IPS-18a (cell line): ENCODE measurements at regions not wholly inside any gene's neighbourhood (a gene's known extent, or its start where the extent isn't known, plus 50 kb on each side); places are given as distances from the start of the nearest gene placed in this dataset.

Source experiments
- H3K27ac ChIP-seq: one replicate; pipeline ENCODE4 v1.5.1; 2013; ENCODE audit warnings: low read length
- H3K27me3 ChIP-seq: one replicate; pipeline ENCODE4 v1.6.1; 2013; ENCODE audit warnings: mild to moderate bottlenecking, low read length; ENCODE audit not compliant: control insufficient read depth, insufficient read depth
- H3K36me3 ChIP-seq: one replicate; pipeline ENCODE4 v1.6.1; 2013; ENCODE audit warnings: low read depth, low read length; ENCODE audit not compliant: control insufficient read depth
- H3K4me1 ChIP-seq: one replicate; pipeline ENCODE4 v1.6.1; 2013; ENCODE audit warnings: low read depth, low read length; ENCODE audit not compliant: control insufficient read depth
- H3K4me3 ChIP-seq: one replicate; pipeline ENCODE4 v1.5.1; 2013; ENCODE audit warnings: low read length
- H3K9ac ChIP-seq: one replicate; pipeline ENCODE4 v1.6.1; 2013; ENCODE audit warnings: mild to moderate bottlenecking, low read length, moderate library complexity
- H3K9me3 ChIP-seq: one replicate; pipeline ENCODE4 v1.6.1; 2013; ENCODE audit warnings: low read depth, low read length; ENCODE audit not compliant: control insufficient read depth

- H3K27me3 ChIP-seq: no peaks in the 10 kb centered on the region
- H3K4me3 ChIP-seq: no peak overlapping the region
- H3K27ac ChIP-seq: no peak overlapping the region
- H3K9ac ChIP-seq: no peak overlapping the region
- H3K9me3 ChIP-seq: no peaks in the 10 kb centered on the region
- no peaks in the 10 kb centered on the region for H3K36me3 ChIP-seq
- no peaks in the 10 kb centered on the region for H3K4me1 ChIP-seq
These were observed 2345.8 kb downstream of the LRRC4C start for GRCh38 chr11:39113606-39114005.

- Histone ChIP-seq H3K27me3 (no peaks in the 10 kb centered on the region), H3K36me3 (no peaks in the 10 kb centered on the region), H3K9ac (no peak overlapping the region), H3K27ac (no peak overlapping the region), H3K9me3 (no peaks in the 10 kb centered on the region), H3K4me3 (no peak overlapping the region), H3K4me1 (no peaks in the 10 kb centered on the region)
These were observed 2357.2 kb downstream of the LRRC4C start for GRCh38 chr11:39102236-39102635.

- no peaks in the 10 kb centered on the region for H3K27me3 ChIP-seq
- H3K4me1 ChIP-seq: no peaks in the 10 kb centered on the region
- H3K4me3 ChIP-seq: no peak overlapping the region
- H3K27ac ChIP-seq: no peak overlapping the region
- H3K9me3 ChIP-seq: no peaks in the 10 kb centered on the region
- H3K36me3 ChIP-seq: no peaks in the 10 kb centered on the region
- H3K9ac ChIP-seq: no peak overlapping the region
These were observed 2381.0 kb downstream of the LRRC4C start for GRCh38 chr11:39078465-39078864.

DNA sequence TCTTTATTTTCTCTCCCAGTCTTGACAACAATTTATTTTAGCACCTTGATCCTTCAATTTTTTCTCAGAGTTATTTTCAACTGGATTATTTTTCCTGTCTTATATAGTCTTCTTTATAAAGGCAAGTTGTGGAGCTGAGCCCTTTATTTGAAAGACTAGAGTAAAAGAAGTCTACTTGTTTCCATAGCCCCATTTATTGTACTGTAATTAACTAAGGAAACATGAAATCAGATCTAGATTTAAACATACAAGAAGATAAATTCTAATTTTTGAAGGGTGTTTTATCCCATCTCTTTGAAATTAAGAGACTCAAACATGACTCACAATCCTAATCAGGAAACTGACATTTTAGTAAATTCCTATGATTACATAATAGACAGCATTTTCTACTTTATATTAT lies 2421.8 kb downstream of the LRRC4C start:
- no peak overlapping the region for H3K9ac ChIP-seq
- no peaks in the 10 kb centered on the region for H3K4me1 ChIP-seq
- no peaks in the 10 kb centered on the region for H3K36me3 ChIP-seq
- no peak overlapping the region for H3K27ac ChIP-seq
- no peak overlapping the region for H3K4me3 ChIP-seq
- H3K9me3 ChIP-seq: no peaks in the 10 kb centered on the region
- H3K27me3 ChIP-seq: no peaks in the 10 kb centered on the region

DNA sequence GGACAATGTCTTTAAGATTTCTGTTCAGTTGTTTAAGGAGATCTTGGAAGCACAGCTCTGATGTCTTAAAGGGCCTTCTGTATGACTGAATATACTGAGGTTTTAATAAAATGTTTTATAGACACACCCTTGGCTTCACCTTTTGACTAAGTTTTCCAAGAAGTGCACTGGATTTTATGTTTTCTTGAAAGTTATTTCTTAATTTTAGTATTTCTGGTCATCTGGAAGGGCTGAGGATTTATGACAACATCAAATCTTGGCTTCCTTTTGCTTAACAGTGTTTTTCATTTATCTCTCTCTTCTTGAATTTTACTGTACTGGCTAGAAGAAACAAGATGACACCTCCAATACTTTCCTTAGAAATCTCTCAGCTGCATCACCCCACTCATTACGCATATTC lies 2423.4 kb downstream of the LRRC4C start:
- Histone ChIP-seq H3K36me3 (no peaks in the 10 kb centered on the region), H3K4me1 (no peaks in the 10 kb centered on the region), H3K4me3 (no peak overlapping the region), H3K27me3 (no peaks in the 10 kb centered on the region), H3K27ac (no peak overlapping the region), H3K9me3 (no peaks in the 10 kb centered on the region), H3K9ac (no peak overlapping the region)

GRCh38 chr11:39021539-39021938 lies 2423.5 kb upstream of the RAG2 start:
- Histone ChIP-seq H3K27me3 (no peaks in the 10 kb centered on the region), H3K27ac (no peak overlapping the region), H3K9me3 (no peaks in the 10 kb centered on the region), H3K36me3 (no peaks in the 10 kb centered on the region), H3K4me1 (no peaks in the 10 kb centered on the region), H3K4me3 (no peak overlapping the region), H3K9ac (no peak overlapping the region)

DNA sequence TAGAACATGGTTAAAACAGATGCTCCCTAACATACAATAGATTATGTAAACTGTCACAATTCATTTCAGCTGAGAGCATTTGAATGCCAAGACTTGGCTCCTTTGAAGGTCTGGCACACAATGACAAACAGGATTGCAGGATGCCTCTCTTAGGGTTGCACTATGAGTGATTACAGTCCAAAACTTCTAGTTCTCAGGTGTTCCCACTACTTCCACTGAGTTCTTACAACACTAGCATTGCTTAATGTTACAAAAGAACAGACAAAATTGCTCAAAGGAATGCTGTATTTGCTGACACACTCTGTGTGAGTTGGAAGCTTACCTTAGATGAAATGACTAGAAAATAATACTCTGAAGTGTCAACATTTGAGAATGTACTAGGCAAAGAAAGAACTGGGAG lies 2413.8 kb upstream of the RAG2 start:
- no peaks in the 10 kb centered on the region for H3K27me3 ChIP-seq
- H3K4me1 ChIP-seq: no peaks in the 10 kb centered on the region
- no peaks in the 10 kb centered on the region for H3K9me3 ChIP-seq
- no peak overlapping the region for H3K4me3 ChIP-seq
- no peak overlapping the region for H3K27ac ChIP-seq
- H3K36me3 ChIP-seq: no peaks in the 10 kb centered on the region
- H3K9ac ChIP-seq: no peak overlapping the region

- Histone ChIP-seq H3K27me3 (no peaks in the 10 kb centered on the region), H3K4me1 (no peaks in the 10 kb centered on the region), H3K9me3 (no peaks in the 10 kb centered on the region), H3K9ac (no peak overlapping the region), H3K27ac (no peak overlapping the region), H3K4me3 (no peak overlapping the region), H3K36me3 (no peaks in the 10 kb centered on the region)
These were observed 2392.8 kb upstream of the RAG2 start for GRCh38 chr11:38990841-38991240.

GRCh38 chr11:38990139-38990538 lies 2392.1 kb upstream of the RAG2 start:
- no peak overlapping the region for H3K27ac ChIP-seq
- no peaks in the 10 kb centered on the region for H3K4me1 ChIP-seq
- no peaks in the 10 kb centered on the region for H3K36me3 ChIP-seq
- peaks cover 3% of the 10 kb centered on the region for H3K9me3 ChIP-seq
- H3K9ac ChIP-seq: no peak overlapping the region
- no peak overlapping the region for H3K4me3 ChIP-seq
- no peaks in the 10 kb centered on the region for H3K27me3 ChIP-seq

DNA sequence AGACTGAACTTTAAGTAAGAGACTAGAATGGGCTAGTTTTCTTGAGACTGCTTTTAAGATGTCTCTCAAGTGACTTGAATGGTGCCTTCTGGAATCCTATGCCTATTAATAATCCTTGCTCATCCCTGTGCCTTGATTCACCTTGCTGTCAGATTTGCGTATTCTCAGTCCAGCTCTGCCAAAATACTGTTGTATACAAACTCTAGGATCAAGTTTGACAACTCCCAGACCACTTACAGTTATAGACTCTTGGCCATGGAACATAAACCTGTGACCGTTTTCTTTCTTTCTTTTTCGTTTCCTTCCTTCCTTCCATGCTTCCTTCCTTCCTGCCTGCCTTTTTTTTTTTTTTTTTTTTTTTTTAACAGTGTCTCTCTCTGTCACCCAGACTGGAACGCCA lies 2390.9 kb upstream of the RAG2 start:
- Histone ChIP-seq H3K9me3 (peaks cover 3% of the 10 kb centered on the region), H3K36me3 (no peaks in the 10 kb centered on the region), H3K4me1 (no peaks in the 10 kb centered on the region), H3K4me3 (no peak overlapping the region), H3K27me3 (no peaks in the 10 kb centered on the region), H3K9ac (no peak overlapping the region), H3K27ac (no peak overlapping the region)

- no peaks in the 10 kb centered on the region for H3K9me3 ChIP-seq
- H3K27me3 ChIP-seq: no peaks in the 10 kb centered on the region
- H3K4me1 ChIP-seq: no peaks in the 10 kb centered on the region
- H3K4me3 ChIP-seq: no peak overlapping the region
- no peak overlapping the region for H3K9ac ChIP-seq
- H3K27ac ChIP-seq: no peak overlapping the region
- H3K36me3 ChIP-seq: no peaks in the 10 kb centered on the region
These were observed 2374.2 kb upstream of the RAG2 start for GRCh38 chr11:38972220-38972619.

DNA sequence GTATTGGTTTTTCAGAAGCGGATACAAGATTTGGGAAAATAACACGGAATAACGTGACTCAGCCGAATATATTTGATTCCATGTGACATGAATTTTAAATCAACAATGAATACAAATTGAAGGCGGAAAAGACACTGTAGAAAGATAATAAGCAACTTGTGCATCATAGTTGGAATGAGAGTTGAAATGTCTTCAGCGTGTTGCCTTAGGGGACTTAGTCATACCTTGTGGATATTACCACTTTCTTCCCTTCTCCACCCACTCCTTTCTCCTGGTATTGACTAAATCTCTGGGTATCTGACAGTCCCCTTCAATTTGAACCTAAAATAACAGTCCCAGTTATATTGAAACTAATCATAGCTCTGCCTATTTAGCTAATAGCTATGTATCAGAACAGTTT lies 2373.1 kb upstream of the RAG2 start:
- Histone ChIP-seq H3K4me3 (no peak overlapping the region), H3K36me3 (no peaks in the 10 kb centered on the region), H3K27me3 (no peaks in the 10 kb centered on the region), H3K9ac (no peak overlapping the region), H3K27ac (no peak overlapping the region), H3K4me1 (no peaks in the 10 kb centered on the region), H3K9me3 (no peaks in the 10 kb centered on the region)
